ENCODE measurements at regions not wholly inside any gene's neighbourhood (a gene's known extent, or its start where the extent isn't known, plus 50 kb on each side); places are given as distances from the start of the nearest gene placed in this dataset.

DNA sequence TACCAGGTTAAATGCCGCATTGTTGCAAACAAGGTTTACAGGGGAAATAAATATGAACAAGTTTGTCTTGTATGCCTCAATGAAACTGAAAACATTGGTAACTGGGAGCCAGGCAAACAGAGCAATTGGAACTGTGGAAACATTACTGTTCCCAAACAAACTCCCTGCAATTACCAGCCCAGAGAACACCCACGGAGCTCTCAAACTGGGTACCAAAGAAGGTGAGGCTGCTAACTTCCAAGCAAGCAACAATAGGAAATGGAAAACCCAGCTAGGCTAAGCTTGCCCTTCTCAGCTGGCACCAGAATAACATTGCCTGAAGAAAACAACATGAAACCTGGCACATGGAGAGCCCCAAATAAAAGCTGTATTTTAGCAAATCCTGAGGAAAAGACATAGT, 218.9 kb upstream of the THRB start:
- no peaks in the 10 kb centered on the region for H3K9me3 Mint-ChIP-seq
- no peak overlapping the region for H3K4me3 Mint-ChIP-seq
- H3K4me1 Mint-ChIP-seq = no peaks in the 10 kb centered on the region
- H3K36me3 Mint-ChIP-seq = no peaks in the 10 kb centered on the region
- DNase-seq = no peak
- H3K27ac Mint-ChIP-seq = no peak overlapping the region
- CTCF ChIA-PET = no interaction called here
- no peaks in the 10 kb centered on the region for H3K27me3 Mint-ChIP-seq

DNA sequence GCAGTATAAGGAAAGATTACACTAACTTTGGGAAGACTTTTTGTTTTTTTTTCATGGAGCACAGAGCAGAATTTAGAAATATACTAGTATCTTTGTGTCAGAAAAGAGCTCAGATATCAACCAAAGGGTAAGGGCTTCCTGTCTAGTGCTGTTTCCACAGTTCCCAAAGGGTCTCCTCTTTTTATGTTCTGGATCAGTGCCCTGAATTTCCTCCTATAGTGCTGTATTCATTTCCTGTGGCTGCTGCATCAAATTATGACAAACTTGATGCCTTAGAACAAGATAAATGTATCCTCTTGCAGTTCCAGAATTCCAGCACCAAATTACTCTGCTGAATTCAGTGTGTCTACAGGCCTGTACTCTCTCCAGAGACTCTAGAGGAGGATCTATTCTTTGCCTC, 219.8 kb upstream of the THRB start:
- H3K27me3 Mint-ChIP-seq = no peaks in the 10 kb centered on the region

DNA sequence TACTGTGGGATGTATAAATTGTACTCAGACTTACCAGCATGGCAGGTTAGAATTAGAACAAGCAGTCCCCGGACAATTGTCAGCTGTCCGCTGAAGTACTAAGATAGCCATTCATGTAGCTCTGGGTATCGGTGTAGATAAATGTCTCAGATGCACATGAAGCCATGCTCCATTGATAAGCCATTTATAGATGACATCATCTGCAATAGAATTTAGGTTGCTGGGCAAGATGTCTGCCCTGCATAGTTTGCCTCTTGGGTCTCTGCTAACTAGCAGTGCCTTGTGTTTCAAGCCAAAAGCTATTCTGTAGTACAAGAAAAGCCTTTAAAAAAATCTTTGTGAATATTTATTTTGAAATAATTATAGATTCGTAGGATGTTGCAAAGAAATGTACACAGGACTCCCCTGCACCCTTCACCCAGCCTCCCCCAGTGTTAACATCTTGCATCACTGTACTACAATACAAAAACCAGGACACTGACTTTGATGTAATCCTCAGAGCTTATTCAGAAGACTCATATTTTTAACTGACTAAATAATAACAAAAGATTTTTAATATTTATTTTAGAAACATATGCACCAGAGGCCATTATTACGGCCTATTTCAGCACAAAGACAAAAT, 220.6 kb upstream of the THRB start:
- H3K4me3 Mint-ChIP-seq = no peak overlapping the region
- no peaks in the 10 kb centered on the region for H3K36me3 Mint-ChIP-seq
- H3K4me1 Mint-ChIP-seq = no peaks in the 10 kb centered on the region
- H3K27ac Mint-ChIP-seq = no peak overlapping the region
- H3K9me3 Mint-ChIP-seq = no peaks in the 10 kb centered on the region
- DNase-seq = no peak
- CTCF ChIA-PET = no interaction called here
- no peaks in the 10 kb centered on the region for H3K27me3 Mint-ChIP-seq

More for the DNA sequence above, 219.8 kb upstream of the THRB start:
- no peak overlapping the region for H3K4me3 Mint-ChIP-seq
- no peaks in the 10 kb centered on the region for H3K36me3 Mint-ChIP-seq
- CTCF ChIA-PET = no interaction called here
- H3K27ac Mint-ChIP-seq = no peak overlapping the region
- no peak for DNase-seq
- no peaks in the 10 kb centered on the region for H3K4me1 Mint-ChIP-seq
- no peaks in the 10 kb centered on the region for H3K9me3 Mint-ChIP-seq

DNA sequence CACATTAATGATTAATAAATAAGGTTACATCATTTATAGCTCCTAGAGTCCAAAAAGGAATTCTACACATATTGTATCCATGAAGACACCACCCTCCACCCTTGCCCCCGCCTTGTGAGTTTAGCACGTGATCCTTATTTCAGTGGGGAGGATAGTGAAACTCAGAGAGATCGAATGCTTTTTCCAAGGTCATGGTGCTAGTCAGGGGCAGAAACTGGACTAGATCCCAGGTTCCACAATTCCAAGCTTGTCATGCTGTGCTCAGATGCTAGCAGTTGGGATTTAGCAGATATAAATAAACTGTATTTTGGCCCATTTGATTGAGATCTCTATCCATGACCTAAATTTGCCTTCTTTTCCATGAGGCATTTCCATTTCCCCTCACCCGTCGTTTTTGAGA, 227.4 kb upstream of the THRB start:
- no peak overlapping the region for H3K27ac Mint-ChIP-seq
- H3K27me3 Mint-ChIP-seq = no peaks in the 10 kb centered on the region
- no peaks in the 10 kb centered on the region for H3K36me3 Mint-ChIP-seq
- CTCF ChIA-PET = no interaction called here
- no peaks in the 10 kb centered on the region for H3K9me3 Mint-ChIP-seq
- H3K4me3 Mint-ChIP-seq = no peak overlapping the region
- no peaks in the 10 kb centered on the region for H3K4me1 Mint-ChIP-seq
- no peak for DNase-seq

DNA sequence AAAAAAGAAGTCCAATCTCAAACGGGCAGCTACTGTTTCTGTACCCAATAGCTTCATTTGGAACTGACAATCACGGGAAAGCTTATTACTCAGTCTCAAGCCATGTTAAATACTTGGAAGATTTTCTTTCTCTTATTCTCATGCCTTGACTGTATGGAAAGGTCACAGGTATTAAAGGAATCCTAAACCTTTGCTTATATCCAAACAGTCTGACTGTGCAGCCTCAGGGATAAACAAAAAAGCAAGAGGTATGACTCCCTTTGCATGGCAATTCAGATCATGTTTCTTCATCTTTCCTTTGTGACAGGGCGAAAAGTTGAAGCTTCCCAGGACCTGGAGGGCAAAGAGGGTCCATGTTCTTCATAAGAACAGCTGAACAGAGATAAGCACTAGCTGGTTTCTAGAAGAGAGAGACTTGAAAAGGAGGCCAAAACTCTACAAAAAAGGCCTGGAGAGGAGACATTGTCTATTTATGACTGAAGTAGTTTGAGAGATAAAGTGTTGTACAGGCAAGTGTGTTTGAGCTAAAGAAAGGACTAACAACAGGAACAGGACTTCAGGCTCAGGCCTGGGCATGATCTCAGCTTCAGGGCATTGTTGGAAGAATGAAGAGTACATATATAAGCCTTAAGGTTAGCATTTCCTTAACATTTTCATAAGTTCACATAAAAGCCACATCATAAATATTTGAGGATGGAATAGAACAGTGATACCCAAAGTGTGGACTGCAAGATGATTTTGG, 231.0 kb upstream of the THRB start:
- Mint-ChIP-seq H3K27ac (no peak overlapping the region), H3K9me3 (no peaks in the 10 kb centered on the region), H3K4me1 (no peaks in the 10 kb centered on the region), H3K4me3 (no peak overlapping the region), H3K27me3 (no peaks in the 10 kb centered on the region), H3K36me3 (no peaks in the 10 kb centered on the region)
- CTCF ChIA-PET = no interaction called here
- DNase-seq = no peak

DNA sequence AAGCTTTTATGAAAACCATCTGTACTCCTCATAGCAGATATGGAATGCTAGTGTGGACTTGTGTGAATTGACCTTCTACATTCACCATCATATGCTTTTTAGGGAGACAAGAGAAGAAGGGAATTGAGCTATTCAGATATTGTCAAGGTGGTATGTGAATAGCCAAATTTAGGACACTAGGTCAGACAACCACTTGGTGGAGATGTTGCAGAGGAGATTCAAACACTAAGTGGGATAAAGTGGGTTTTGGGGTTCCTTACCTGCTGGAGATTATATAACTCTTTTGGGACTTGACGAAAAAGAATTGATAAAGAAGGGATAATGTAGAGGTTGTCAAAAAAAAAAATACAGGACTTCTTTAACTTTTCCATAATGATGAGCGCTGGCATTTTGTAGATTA, 231.8 kb upstream of the THRB start:
- Mint-ChIP-seq H3K4me1 (no peaks in the 10 kb centered on the region), H3K27ac (no peak overlapping the region), H3K36me3 (no peaks in the 10 kb centered on the region), H3K27me3 (no peaks in the 10 kb centered on the region), H3K4me3 (no peak overlapping the region), H3K9me3 (no peaks in the 10 kb centered on the region)
- CTCF ChIA-PET = no interaction called here
- DNase-seq = no peak

DNA sequence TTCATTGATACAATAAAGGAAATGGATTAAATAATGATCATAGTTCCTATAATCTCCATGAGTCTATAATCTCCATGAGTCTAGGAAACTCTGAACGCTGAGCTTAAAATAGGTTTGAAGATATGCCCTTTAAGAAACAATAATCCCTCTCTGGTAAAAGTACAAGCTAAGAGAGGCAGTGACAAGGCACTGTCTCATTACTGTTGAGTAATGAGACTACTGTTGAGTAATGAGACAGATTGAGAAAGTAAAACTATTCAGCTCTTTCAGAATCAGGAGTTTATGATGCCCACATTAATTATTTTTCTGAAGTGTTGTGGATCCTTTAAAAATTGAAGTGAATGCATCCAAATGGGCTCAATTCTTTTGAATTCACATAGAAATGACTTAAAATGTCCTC, 235.5 kb upstream of the THRB start:
- H3K4me3 Mint-ChIP-seq = no peak overlapping the region
- CTCF ChIA-PET = no interaction called here
- H3K27me3 Mint-ChIP-seq = no peaks in the 10 kb centered on the region
- no peak overlapping the region for H3K27ac Mint-ChIP-seq
- no peaks in the 10 kb centered on the region for H3K9me3 Mint-ChIP-seq
- H3K36me3 Mint-ChIP-seq = no peaks in the 10 kb centered on the region
- no peaks in the 10 kb centered on the region for H3K4me1 Mint-ChIP-seq
- no peak for DNase-seq

DNA sequence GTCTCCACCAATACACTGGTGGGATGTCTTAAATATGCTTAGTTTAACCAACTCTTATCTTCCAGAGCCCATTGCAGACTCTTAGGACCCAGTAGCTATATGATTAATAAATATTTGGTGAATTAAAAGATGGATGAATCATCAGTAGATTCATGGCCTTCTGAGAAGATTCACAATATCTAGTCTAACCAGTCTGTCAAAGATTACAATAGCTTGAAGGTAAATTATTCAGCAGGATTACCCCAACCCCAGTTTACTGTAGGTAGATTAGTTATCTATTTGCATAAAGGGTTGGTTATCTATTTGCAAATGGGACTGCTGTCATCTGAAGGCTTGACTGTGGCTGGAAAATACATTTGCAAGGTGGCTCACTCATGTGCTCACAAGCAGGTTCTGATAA, 239.4 kb upstream of the THRB start:
- Mint-ChIP-seq H3K4me1 (no peaks in the 10 kb centered on the region), H3K4me3 (no peak overlapping the region), H3K9me3 (no peaks in the 10 kb centered on the region), H3K27me3 (no peaks in the 10 kb centered on the region), H3K36me3 (no peaks in the 10 kb centered on the region), H3K27ac (no peak overlapping the region)
- no peak for DNase-seq
- CTCF ChIA-PET = no interaction called here

DNA sequence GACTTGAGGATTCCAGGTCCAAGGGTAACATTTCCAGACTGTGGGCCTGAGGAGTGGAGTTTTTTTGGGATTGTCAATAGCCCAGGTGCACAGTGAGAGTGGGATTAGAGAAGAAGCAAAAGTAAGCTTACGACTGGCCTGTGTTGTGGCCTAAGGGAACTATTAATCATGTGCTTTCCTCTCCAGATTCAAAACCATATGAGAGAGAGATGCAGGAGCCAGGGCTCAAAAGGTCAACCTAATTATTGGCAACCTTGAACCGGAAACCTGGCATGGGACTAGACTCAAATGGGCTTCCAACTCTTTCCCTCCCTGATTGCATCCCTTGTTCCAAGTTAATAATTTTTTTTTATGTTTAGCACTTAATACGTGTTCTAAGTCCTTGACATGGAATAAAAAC, 242.1 kb upstream of the THRB start:
- H3K9me3 Mint-ChIP-seq = no peaks in the 10 kb centered on the region

DNA sequence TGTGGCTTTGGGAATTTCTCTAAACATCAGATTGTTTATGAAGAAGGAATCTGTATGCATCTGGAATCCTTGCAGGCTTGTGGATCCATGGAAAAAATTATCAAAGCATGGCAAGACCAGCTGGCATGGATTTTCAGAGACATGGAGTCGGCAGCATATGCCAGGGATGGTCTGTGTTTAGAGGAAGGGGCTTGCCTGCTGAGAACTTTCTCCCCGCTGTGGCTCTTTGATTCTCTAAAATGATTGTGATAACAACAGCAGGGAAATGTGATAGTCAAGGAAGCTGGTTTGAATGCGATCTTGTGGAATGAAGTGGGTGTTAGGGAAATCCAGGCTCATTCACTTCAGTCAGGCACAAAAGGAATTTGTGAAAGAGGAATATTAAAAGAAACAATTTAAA, 245.7 kb upstream of the THRB start:
- Mint-ChIP-seq H3K9me3 (no peaks in the 10 kb centered on the region), H3K4me1 (no peaks in the 10 kb centered on the region), H3K4me3 (no peak overlapping the region), H3K27me3 (no peaks in the 10 kb centered on the region), H3K27ac (no peak overlapping the region), H3K36me3 (no peaks in the 10 kb centered on the region)
- CTCF ChIA-PET = no interaction called here
- DNase-seq = no peak

More for the DNA sequence above, 242.1 kb upstream of the THRB start:
- no peaks in the 10 kb centered on the region for H3K4me1 Mint-ChIP-seq
- H3K27me3 Mint-ChIP-seq = no peaks in the 10 kb centered on the region
- H3K27ac Mint-ChIP-seq = no peak overlapping the region
- H3K4me3 Mint-ChIP-seq = no peak overlapping the region
- DNase-seq = no peak
- CTCF ChIA-PET = no interaction called here
- no peaks in the 10 kb centered on the region for H3K36me3 Mint-ChIP-seq

DNA sequence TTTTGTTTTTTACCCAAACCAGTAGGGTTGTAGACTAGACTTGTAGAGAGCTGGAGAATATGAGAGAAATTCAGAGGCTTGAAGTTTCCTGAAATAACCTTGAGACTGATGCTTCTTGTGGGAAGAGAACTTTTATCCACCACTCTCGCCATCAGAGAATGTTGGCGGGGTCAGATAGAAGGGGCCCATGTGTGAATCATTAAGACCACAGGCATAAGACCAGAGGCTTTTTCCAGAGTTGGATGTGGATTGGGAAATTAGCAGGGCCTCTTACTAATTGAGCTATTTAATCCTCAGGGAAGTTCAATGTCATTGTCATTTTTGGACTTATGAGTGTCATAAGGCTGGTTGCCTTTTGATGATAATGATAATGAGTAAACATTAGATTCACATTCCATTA, 246.9 kb upstream of the THRB start:
- no peaks in the 10 kb centered on the region for H3K27me3 Mint-ChIP-seq
- H3K36me3 Mint-ChIP-seq = no peaks in the 10 kb centered on the region
- H3K4me3 Mint-ChIP-seq = no peak overlapping the region
- no peak overlapping the region for H3K27ac Mint-ChIP-seq
- CTCF ChIA-PET = no interaction called here
- H3K9me3 Mint-ChIP-seq = no peaks in the 10 kb centered on the region
- H3K4me1 Mint-ChIP-seq = no peaks in the 10 kb centered on the region
- no peak for DNase-seq

DNA sequence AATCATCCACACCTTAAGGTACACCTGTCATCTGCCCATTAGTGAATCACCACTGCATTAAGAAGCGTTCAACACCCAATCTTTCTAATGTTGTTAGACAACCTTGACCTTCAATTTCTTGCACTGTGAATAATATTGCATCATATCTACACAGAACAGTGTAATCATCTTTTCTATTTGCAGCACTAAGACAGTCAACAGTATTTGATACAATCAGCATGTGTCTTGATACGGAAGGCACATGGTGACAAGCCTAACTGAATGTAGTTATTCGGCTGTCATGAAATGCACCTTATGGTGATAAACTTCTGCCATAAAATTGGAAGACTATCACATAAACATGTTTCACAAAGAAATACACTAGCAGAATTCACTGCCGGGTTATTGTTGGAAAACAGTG, 253.9 kb upstream of the THRB start:
- Mint-ChIP-seq H3K4me3 (no peak overlapping the region), H3K9me3 (no peaks in the 10 kb centered on the region), H3K27ac (no peak overlapping the region), H3K36me3 (no peaks in the 10 kb centered on the region), H3K4me1 (no peaks in the 10 kb centered on the region), H3K27me3 (no peaks in the 10 kb centered on the region)
- no peak for DNase-seq
- CTCF ChIA-PET = no interaction called here

DNA sequence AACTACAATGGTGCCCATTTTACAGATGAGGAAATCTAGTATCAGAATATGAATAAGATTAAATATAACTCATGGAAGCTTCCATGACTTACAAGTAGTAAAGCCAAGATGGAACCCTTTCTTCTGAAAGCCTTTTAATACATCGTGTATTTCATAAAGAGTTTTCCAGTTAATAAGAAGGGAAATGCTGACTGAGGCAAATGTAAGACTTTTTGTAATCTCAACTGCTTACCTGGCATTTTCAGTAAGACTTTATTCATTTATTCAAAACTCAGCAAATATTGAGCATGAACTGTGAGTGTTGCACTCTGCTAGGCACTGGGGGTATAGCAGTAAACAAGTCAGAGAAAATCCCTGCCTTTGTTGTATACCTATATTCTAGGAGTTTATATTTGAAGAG, 256.4 kb upstream of the THRB start:
- Mint-ChIP-seq H3K4me3 (no peak overlapping the region), H3K36me3 (no peaks in the 10 kb centered on the region), H3K9me3 (peaks cover 1% of the 10 kb centered on the region), H3K27ac (no peak overlapping the region), H3K27me3 (no peaks in the 10 kb centered on the region), H3K4me1 (no peaks in the 10 kb centered on the region)
- DNase-seq = no peak
- CTCF ChIA-PET = no interaction called here

DNA sequence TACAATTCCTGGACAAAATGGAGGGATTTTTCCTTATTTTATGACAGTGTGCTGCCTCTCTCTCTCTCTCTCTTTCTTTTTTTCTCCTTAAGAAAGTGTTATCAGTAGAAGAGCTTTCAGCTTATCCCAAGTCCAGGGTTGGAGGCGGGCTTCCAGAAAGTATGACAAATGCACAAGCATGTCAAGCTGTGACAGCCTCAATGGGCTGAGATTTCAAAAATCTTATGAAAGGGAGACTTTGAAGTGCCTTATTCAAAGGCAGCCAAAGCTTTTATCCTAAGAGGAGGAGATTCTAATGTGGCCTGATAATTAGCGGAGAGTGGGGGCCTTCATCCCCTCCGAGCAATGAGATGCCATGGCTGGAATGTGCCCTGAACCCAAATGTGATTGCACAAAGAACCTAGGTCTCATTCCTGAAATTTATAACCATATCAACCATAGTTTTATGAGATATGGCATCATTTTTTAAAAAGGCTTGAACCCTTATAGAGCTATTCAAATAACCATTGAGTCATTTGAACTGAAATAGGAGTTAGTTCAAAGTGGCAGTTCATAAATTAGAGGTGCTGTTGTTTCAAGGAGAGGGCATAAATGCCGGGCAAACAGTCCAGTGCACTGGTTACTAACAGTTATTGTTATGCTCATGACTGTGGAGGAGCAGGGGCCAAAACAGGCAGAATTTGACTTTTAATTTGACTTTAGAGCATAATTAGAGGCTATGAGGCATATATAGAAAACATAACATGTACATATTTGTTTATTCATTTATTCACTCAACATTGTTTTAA, 261.6 kb upstream of the THRB start:
- DNase-seq = no peak
- H3K4me3 Mint-ChIP-seq = no peak overlapping the region
- H3K36me3 Mint-ChIP-seq = no peaks in the 10 kb centered on the region
- H3K4me1 Mint-ChIP-seq = no peaks in the 10 kb centered on the region
- H3K27me3 Mint-ChIP-seq = no peaks in the 10 kb centered on the region
- CTCF ChIA-PET = no interaction called here
- no peak overlapping the region for H3K27ac Mint-ChIP-seq
- peaks cover 1% of the 10 kb centered on the region for H3K9me3 Mint-ChIP-seq

DNA sequence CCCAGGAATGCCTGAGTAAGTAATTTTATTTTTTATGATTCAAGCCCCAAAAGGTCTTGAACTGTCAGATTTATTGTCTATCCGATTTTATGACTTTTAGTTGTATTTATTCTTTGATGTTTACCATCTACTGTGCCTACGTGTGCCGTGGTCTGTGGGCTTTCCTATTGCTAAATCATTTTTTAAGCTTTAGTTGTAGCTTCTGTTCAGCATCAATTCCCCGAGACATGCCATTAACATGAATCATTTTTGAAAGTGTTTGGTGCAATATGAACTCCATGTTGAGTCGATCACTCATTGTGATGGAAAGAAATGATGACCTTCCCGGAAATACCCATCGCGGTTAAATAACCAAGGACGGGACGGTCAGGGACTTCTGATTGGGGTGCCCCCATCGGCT, 268.7 kb upstream of the THRB start:
- no peak overlapping the region for H3K27ac Mint-ChIP-seq
- no peak for DNase-seq
- no peaks in the 10 kb centered on the region for H3K36me3 Mint-ChIP-seq
- H3K4me1 Mint-ChIP-seq = no peaks in the 10 kb centered on the region
- H3K4me3 Mint-ChIP-seq = no peak overlapping the region
- H3K27me3 Mint-ChIP-seq = no peaks in the 10 kb centered on the region
- no peaks in the 10 kb centered on the region for H3K9me3 Mint-ChIP-seq
- CTCF ChIA-PET = no interaction called here
